Panc1 (cell line): ENCODE measurements at regions not wholly inside any gene's neighbourhood (a gene's known extent, or its start where the extent isn't known, plus 50 kb on each side); places are given as distances from the start of the nearest gene placed in this dataset.

Experiments used
- ATAC-seq: fragments of 200-7000 bp; cut with Tn5 transposase; 2 replicates; pipeline ENCODE4 v1.9.1; 2020; ENCODE audit warnings: mild to moderate bottlenecking, moderate library complexity
- BruUV-seq: library from RNA; stranded (reverse); fragments of 400-500 nt; replicated peaks from 2 replicates; lab custom pipeline; 2021; lab: Mats Ljungman, UMichigan
- CTCF ChIA-PET: fragments of 300-600 bp; sonication (Branson Sonifier 250); formaldehyde crosslinking; loops from one replicate; lab custom pipeline; 2022; ENCODE audit warnings: antibody characterized with exemption; lab: Charles Lee
- POLR2A ChIA-PET: fragments of 300-600 bp; sonication (Branson Sonifier 250); formaldehyde crosslinking; loops from one replicate; lab custom pipeline; 2022; ENCODE audit warnings: antibody characterized with exemption; lab: Charles Lee
- DNase-seq: peaks from one replicate; pipeline ENCODE4 v3.0.0-alpha.2; 2010; ENCODE audit warnings: low read depth, low spot score
- H3K27ac ChIP-seq: 2 replicates; pipeline ENCODE4 v1.5.1; 2011; ENCODE audit warnings: mild to moderate bottlenecking, low read length, inconsistent platforms
- H3K27me3 ChIP-seq: fragments of 200-500 bp; sonication (Bioruptor generic); 2 replicates; pipeline ENCODE4 v1.6.0; 2014; ENCODE audit warnings: low read length, inconsistent platforms; ENCODE audit not compliant: control insufficient read depth, insufficient read depth
- H3K36me3 ChIP-seq: fragments of 200-500 bp; sonication (Bioruptor generic); 2 replicates; pipeline ENCODE4 v1.5.1; 2014; ENCODE audit warnings: inconsistent platforms, mild to moderate bottlenecking, low read length, moderate library complexity; ENCODE audit not compliant: control insufficient read depth, insufficient read depth
- H3K4me1 ChIP-seq: 2 replicates; pipeline ENCODE4 v1.5.1; 2011; ENCODE audit warnings: inconsistent platforms, mild to moderate bottlenecking, low read length, moderate library complexity; ENCODE audit not compliant: control insufficient read depth, insufficient read depth
- H3K4me3 ChIP-seq, 2 experiments: 2 replicates each; pipeline ENCODE4 v1.5.1; 2011 to 2012; ENCODE audit warnings: low read depth in 2 of 2, low read length in 2 of 2, mild to moderate bottlenecking in 2 of 2, inconsistent platforms in 1 of 2, moderate library complexity in 1 of 2
- H3K9me3 ChIP-seq: fragments of 200-500 bp; sonication (Bioruptor generic); 2 replicates; pipeline ENCODE4 v1.5.1; 2014; ENCODE audit warnings: low read depth, mild to moderate bottlenecking, inconsistent platforms, low read length, moderate library complexity; ENCODE audit not compliant: control insufficient read depth, insufficient read depth
- POLR2AphosphoS5 ChIP-seq: IDR thresholded peaks from 2 replicates; pipeline ENCODE4 v1.6.1; 2012; ENCODE audit warnings: mild to moderate bottlenecking, low read depth, low read length, moderate library complexity
- SIN3A ChIP-seq: IDR thresholded peaks from 2 replicates; pipeline ENCODE4 v1.6.1; 2012; ENCODE audit warnings: low read depth, mild to moderate bottlenecking, low read length, moderate library complexity, borderline replicate concordance; ENCODE audit not compliant: insufficient read depth
- TCF7L2 ChIP-seq: IDR thresholded peaks from 2 replicates; pipeline ENCODE4 v1.6.1; 2011; ENCODE audit warnings: mild to moderate bottlenecking, low read depth, low read length, inconsistent platforms
- in situ Hi-C: cut with HindIII; loops from 2 replicates; pipeline ENCODE4 v1.10.0; 2016; ENCODE audit warnings: low sequenced_read_pairs, low pct_unique_long_range_greater_than_20kb
- intact Hi-C: fragments of 100-400 bp; cut with micrococcal nuclease; formaldehyde crosslinking; loops from one replicate; pipeline ENCODE4 v1.10.0; 2022; ENCODE audit not compliant: unreplicated experiment
- TF ChIP-seq, protein P1 (sequence below), 2 experiments: IDR thresholded peaks; 2 replicates each; pipeline ENCODE4 v1.6.1; 2011 to 2012; ENCODE audit warnings: low read depth in 2 of 2, control low read depth in 1 of 2, low read length in 1 of 2, mild to moderate bottlenecking in 1 of 2, moderate library complexity in 1 of 2; ENCODE audit not compliant: insufficient read depth in 1 of 2
- TF ChIP-seq, protein P2 (sequence below): fragments of 450-650 bp; IDR thresholded peaks from 2 replicates; pipeline ENCODE4 v1.5.1; 2017; ENCODE audit warnings: mild to moderate bottlenecking

DNA sequence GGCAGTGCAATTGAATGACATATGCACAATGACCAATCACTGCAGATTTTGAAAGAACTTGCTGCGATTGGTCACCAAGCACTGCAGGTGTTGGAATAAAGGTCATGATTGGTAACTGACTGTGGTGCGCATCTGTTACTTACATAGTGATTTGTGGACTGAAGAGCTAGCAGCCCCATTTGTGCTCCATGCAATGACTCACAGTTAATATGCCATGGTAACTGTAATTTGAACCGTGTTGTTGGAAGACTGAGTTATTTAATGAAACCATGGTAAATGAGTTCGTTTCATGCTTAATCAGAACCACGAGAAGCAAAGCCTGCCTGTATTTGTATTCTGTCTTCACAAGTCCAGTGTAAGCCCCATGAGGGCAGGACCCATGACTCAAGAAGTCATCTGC lies 220.5 kb downstream of the TJP1 start:
- TF ChIP-seq, protein P1, sequence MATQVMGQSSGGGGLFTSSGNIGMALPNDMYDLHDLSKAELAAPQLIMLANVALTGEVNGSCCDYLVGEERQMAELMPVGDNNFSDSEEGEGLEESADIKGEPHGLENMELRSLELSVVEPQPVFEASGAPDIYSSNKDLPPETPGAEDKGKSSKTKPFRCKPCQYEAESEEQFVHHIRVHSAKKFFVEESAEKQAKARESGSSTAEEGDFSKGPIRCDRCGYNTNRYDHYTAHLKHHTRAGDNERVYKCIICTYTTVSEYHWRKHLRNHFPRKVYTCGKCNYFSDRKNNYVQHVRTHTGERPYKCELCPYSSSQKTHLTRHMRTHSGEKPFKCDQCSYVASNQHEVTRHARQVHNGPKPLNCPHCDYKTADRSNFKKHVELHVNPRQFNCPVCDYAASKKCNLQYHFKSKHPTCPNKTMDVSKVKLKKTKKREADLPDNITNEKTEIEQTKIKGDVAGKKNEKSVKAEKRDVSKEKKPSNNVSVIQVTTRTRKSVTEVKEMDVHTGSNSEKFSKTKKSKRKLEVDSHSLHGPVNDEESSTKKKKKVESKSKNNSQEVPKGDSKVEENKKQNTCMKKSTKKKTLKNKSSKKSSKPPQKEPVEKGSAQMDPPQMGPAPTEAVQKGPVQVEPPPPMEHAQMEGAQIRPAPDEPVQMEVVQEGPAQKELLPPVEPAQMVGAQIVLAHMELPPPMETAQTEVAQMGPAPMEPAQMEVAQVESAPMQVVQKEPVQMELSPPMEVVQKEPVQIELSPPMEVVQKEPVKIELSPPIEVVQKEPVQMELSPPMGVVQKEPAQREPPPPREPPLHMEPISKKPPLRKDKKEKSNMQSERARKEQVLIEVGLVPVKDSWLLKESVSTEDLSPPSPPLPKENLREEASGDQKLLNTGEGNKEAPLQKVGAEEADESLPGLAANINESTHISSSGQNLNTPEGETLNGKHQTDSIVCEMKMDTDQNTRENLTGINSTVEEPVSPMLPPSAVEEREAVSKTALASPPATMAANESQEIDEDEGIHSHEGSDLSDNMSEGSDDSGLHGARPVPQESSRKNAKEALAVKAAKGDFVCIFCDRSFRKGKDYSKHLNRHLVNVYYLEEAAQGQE (IDR thresholded peaks at IDR 0.05; ENCODE audit: insufficient read depth in 1 of 2, low read depth in 2 of 2, low read length in 1 of 2) = no peak
- TF ChIP-seq SIN3A (no peak), TCF7L2 (no peak), POLR2AphosphoS5 (no peak)
- TF ChIP-seq, protein P2, sequence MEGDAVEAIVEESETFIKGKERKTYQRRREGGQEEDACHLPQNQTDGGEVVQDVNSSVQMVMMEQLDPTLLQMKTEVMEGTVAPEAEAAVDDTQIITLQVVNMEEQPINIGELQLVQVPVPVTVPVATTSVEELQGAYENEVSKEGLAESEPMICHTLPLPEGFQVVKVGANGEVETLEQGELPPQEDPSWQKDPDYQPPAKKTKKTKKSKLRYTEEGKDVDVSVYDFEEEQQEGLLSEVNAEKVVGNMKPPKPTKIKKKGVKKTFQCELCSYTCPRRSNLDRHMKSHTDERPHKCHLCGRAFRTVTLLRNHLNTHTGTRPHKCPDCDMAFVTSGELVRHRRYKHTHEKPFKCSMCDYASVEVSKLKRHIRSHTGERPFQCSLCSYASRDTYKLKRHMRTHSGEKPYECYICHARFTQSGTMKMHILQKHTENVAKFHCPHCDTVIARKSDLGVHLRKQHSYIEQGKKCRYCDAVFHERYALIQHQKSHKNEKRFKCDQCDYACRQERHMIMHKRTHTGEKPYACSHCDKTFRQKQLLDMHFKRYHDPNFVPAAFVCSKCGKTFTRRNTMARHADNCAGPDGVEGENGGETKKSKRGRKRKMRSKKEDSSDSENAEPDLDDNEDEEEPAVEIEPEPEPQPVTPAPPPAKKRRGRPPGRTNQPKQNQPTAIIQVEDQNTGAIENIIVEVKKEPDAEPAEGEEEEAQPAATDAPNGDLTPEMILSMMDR = no peak
- CTCF ChIA-PET = no interaction called here
- intact Hi-C loops (no loop called here), in situ Hi-C loops (no loop called here)
- no peak overlapping the region for H3K4me3 ChIP-seq
- DNase-seq (no peak), ATAC-seq (no peak)
- BruUV-seq = no TSS peak
- no peaks in the 10 kb centered on the region for H3K36me3 ChIP-seq
- no peak overlapping the region for H3K27ac ChIP-seq
- POLR2A ChIA-PET = no interaction called here
- H3K4me1 ChIP-seq = no peaks in the 10 kb centered on the region
- H3K27me3 ChIP-seq = no peaks in the 10 kb centered on the region; the same call in 1 of the 2 replicates
- no peaks in the 10 kb centered on the region for H3K9me3 ChIP-seq

DNA sequence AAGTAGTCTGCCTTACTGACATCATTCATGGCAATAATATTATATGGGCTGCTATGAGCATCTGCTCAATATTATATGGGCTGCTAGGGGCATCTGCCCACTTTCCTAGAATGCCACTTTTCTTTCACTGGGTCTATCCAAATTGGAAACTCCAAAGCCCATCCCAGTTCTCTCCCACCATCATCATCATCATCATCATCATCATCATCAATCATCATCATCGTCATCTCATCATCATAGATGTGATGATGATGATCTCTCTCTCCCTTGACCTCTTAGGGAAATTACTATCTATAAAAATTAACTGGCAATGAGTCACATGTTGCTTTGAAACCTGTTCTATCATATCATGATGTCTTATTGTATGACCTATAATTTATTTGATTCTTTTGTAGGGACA lies 222.0 kb downstream of the TJP1 start:
- POLR2A ChIA-PET = no interaction called here
- intact Hi-C loops = no loop called here
- no peaks in the 10 kb centered on the region for H3K9me3 ChIP-seq
- no peaks in the 10 kb centered on the region for H3K4me1 ChIP-seq
- ATAC-seq (no peak), DNase-seq (no peak)
- CTCF ChIA-PET = interaction anchor here (0.6 kb wide), 1 partner anchor 349 kb away, joined by 6 read pairs; no protein-coding TSS in a partner anchor
- TF ChIP-seq SIN3A (no peak), POLR2AphosphoS5 (no peak), TCF7L2 (no peak)
- TF ChIP-seq, protein P2 = no peak
- TF ChIP-seq, protein P1 (IDR thresholded peaks at IDR 0.05; ENCODE audit: insufficient read depth in 1 of 2, low read depth in 2 of 2, low read length in 1 of 2) = no peak
- H3K4me3 ChIP-seq = no peak overlapping the region
- no peaks in the 10 kb centered on the region for H3K36me3 ChIP-seq
- no peak overlapping the region for H3K27ac ChIP-seq
- BruUV-seq = no TSS peak
- in situ Hi-C loops = no loop called here
- H3K27me3 ChIP-seq = no peaks in the 10 kb centered on the region; the same call in 1 of the 2 replicates
